Inflammatory macrophage (primary cell): ENCODE measurements at regions not wholly inside any gene's neighbourhood (a gene's known extent, or its start where the extent isn't known, plus 50 kb on each side); places are given as distances from the start of the nearest gene placed in this dataset.

Source experiments
- DNase-seq, 2 donors: peaks; one replicate each; pipeline ENCODE4 v3.0.0-alpha.2; 2020 to 2022

- no peak for DNase-seq
Observed at GRCh38 chr3:13248640-13249039, 171.5 kb downstream of the NUP210 start.

- peak in 1 of 2 donors; percentile 39 for DNase-seq
Observed at GRCh38 chr3:13245615-13245978, 172.4 kb upstream of the IQSEC1 start.

- no peak for DNase-seq
Observed at GRCh38 chr3:13243586-13243985, 170.4 kb upstream of the IQSEC1 start.

GRCh38 chr3:13242364-13242737 is 169.1 kb upstream of the IQSEC1 start:
- no peak for DNase-seq

GRCh38 chr3:13241621-13242363 is 168.6 kb upstream of the IQSEC1 start:
- no peak for DNase-seq

- DNase-seq: no peak
Observed at GRCh38 chr3:13240928-13241618, 167.8 kb upstream of the IQSEC1 start.

GRCh38 chr3:13239467-13239760 is 166.2 kb upstream of the IQSEC1 start:
- no peak for DNase-seq

- DNase-seq: no peak
Observed at GRCh38 chr3:13238687-13239466, 165.6 kb upstream of the IQSEC1 start.

- no peak for DNase-seq
Observed at GRCh38 chr3:13237776-13238490, 164.7 kb upstream of the IQSEC1 start.

- DNase-seq: no peak
Observed at GRCh38 chr3:13236557-13237173, 163.4 kb upstream of the IQSEC1 start.

GRCh38 chr3:13235897-13236296 is 162.7 kb upstream of the IQSEC1 start:
- DNase-seq: no peak

GRCh38 chr3:13235079-13235478 is 161.8 kb upstream of the IQSEC1 start:
- no peak for DNase-seq

- no peak for DNase-seq
Observed at GRCh38 chr3:13234666-13235065, 161.4 kb upstream of the IQSEC1 start.

GRCh38 chr3:13233487-13234485 is 160.6 kb upstream of the IQSEC1 start:
- peak in 1 of 2 donors; percentile 9 for DNase-seq

GRCh38 chr3:13231781-13232666 is 158.8 kb upstream of the IQSEC1 start:
- DNase-seq: no peak

GRCh38 chr3:13229273-13229949 is 156.2 kb upstream of the IQSEC1 start:
- peak in 1 of 2 donors; percentile 24 for DNase-seq

GRCh38 chr3:13228584-13228983 is 155.4 kb upstream of the IQSEC1 start:
- DNase-seq: no peak

GRCh38 chr3:13228169-13228568 is 154.9 kb upstream of the IQSEC1 start:
- peak in 1 of 2 donors; percentile 40 for DNase-seq

- no peak for DNase-seq
Observed at GRCh38 chr3:13227315-13228165, 154.3 kb upstream of the IQSEC1 start.
